Astrocyte (in vitro differentiated cells and primary cell): ENCODE measurements at regions not wholly inside any gene's neighbourhood (a gene's known extent, or its start where the extent isn't known, plus 50 kb on each side); places are given as distances from the start of the nearest gene placed in this dataset.

ENCODE experiments used
- DNase-seq: peaks from one replicate; pipeline ENCODE4 v3.0.0-alpha.2; 2010; ENCODE audit warnings: low read depth
- FAIRE-seq: peaks from 2 replicates; lab custom pipeline; 2011; peaks lifted over from hg19 to GRCh38; lab: Jason Lieb, UNC
- H2AFZ ChIP-seq: 2 replicates; pipeline ENCODE4 v1.6.0; 2012; ENCODE audit warnings: low read depth, low read length, inconsistent platforms
- H3K27ac ChIP-seq: 2 replicates; pipeline ENCODE4 v1.5.1; 2011; ENCODE audit warnings: low read depth, low read length, inconsistent platforms
- H3K27me3 ChIP-seq: 2 replicates; pipeline ENCODE4 v1.6.0; 2011; ENCODE audit warnings: low read length, inconsistent platforms; ENCODE audit not compliant: insufficient read depth
- H3K36me3 ChIP-seq: 2 replicates; pipeline ENCODE4 v1.5.1; 2011; ENCODE audit warnings: low read length, inconsistent platforms; ENCODE audit not compliant: insufficient read depth
- H3K4me1 ChIP-seq: 2 replicates; pipeline ENCODE4 v1.5.1; 2011; ENCODE audit warnings: low read length, inconsistent platforms; ENCODE audit not compliant: insufficient read depth
- H3K4me2 ChIP-seq: 2 replicates; pipeline ENCODE4 v1.6.0; 2012; ENCODE audit warnings: low read length, inconsistent platforms
- H3K4me3 ChIP-seq: 2 replicates; pipeline ENCODE4 v1.5.1; 2011; ENCODE audit warnings: low read depth, mild to moderate bottlenecking, low read length, inconsistent platforms; ENCODE audit not compliant: insufficient read depth
- H3K79me2 ChIP-seq: 2 replicates; pipeline ENCODE4 v1.6.0; 2012; ENCODE audit warnings: mild to moderate bottlenecking, low read length, inconsistent platforms; ENCODE audit not compliant: insufficient read depth
- H3K9ac ChIP-seq: 2 replicates; pipeline ENCODE4 v1.6.0; 2012; ENCODE audit warnings: mild to moderate bottlenecking, low read length, inconsistent platforms
- H3K9me3 ChIP-seq: 2 replicates; pipeline ENCODE4 v1.5.1; 2012; ENCODE audit warnings: low read depth, mild to moderate bottlenecking, low read length, inconsistent platforms; ENCODE audit not compliant: insufficient read depth
- H4K20me1 ChIP-seq: 2 replicates; pipeline ENCODE4 v1.6.0; 2012; ENCODE audit warnings: low read length, inconsistent platforms; ENCODE audit not compliant: insufficient read depth
- H3K27ac Mint-ChIP-seq: one replicate; pipeline ENCODE4 v1.8.0; 2021; ENCODE audit warnings: mild to moderate bottlenecking, mixed read lengths; ENCODE audit not compliant: unreplicated experiment
- H3K27me3 Mint-ChIP-seq: one replicate; pipeline ENCODE4 v1.8.0; 2021; ENCODE audit warnings: low read depth, mixed read lengths; ENCODE audit not compliant: unreplicated experiment
- H3K36me3 Mint-ChIP-seq: one replicate; pipeline ENCODE4 v1.8.0; 2021; ENCODE audit warnings: low read depth, mixed read lengths; ENCODE audit not compliant: unreplicated experiment
- H3K4me1 Mint-ChIP-seq: one replicate; pipeline ENCODE4 v1.8.0; 2021; ENCODE audit warnings: low read depth, mixed read lengths; ENCODE audit not compliant: unreplicated experiment
- H3K4me3 Mint-ChIP-seq: one replicate; pipeline ENCODE4 v1.8.0; 2021; ENCODE audit warnings: mild to moderate bottlenecking, moderate library complexity, mixed read lengths; ENCODE audit not compliant: unreplicated experiment
- H3K9me3 Mint-ChIP-seq: one replicate; pipeline ENCODE4 v1.8.0; 2021; ENCODE audit warnings: mild to moderate bottlenecking, mixed read lengths; ENCODE audit not compliant: unreplicated experiment
- EZH2 ChIP-seq: IDR thresholded peaks from 2 replicates; pipeline ENCODE4 v1.6.1; 2012; ENCODE audit warnings: mild to moderate bottlenecking, low read length, inconsistent platforms; ENCODE audit not compliant: insufficient read depth
- TF ChIP-seq, protein P1 (sequence below): IDR thresholded peaks from 2 replicates; pipeline ENCODE4 v1.5.1; 2011; ENCODE audit warnings: low read depth, mild to moderate bottlenecking, inconsistent platforms, low read length, moderate library complexity; ENCODE audit not compliant: insufficient read depth

- no peaks in the 10 kb centered on the region for H3K27me3 ChIP-seq
- H3K36me3 Mint-ChIP-seq: no peaks in the 10 kb centered on the region
- H3K4me3 Mint-ChIP-seq: no peak overlapping the region
- H4K20me1 ChIP-seq: no peaks in the 10 kb centered on the region
- DNase-seq: peak; percentile 78
- peak overlapping the region; percentile 24 for H3K27ac ChIP-seq
- no peaks in the 10 kb centered on the region for H3K36me3 ChIP-seq
- H3K9me3 ChIP-seq: no peaks in the 10 kb centered on the region
- peaks cover 8% of the 10 kb centered on the region for H3K4me1 ChIP-seq
- H3K9ac ChIP-seq: no peak overlapping the region
- H2AFZ ChIP-seq: no peak overlapping the region
- H3K27me3 Mint-ChIP-seq: peaks cover 9% of the 10 kb centered on the region
- no peak overlapping the region for H3K4me3 ChIP-seq
- no peaks in the 10 kb centered on the region for H3K4me1 Mint-ChIP-seq
- H3K27ac Mint-ChIP-seq: no peak overlapping the region
- no peak for FAIRE-seq
- H3K9me3 Mint-ChIP-seq: peaks cover 7% of the 10 kb centered on the region
- no peaks in the 10 kb centered on the region for H3K79me2 ChIP-seq
- peak overlapping the region; percentile 28 for H3K4me2 ChIP-seq
- TF ChIP-seq, protein P1, sequence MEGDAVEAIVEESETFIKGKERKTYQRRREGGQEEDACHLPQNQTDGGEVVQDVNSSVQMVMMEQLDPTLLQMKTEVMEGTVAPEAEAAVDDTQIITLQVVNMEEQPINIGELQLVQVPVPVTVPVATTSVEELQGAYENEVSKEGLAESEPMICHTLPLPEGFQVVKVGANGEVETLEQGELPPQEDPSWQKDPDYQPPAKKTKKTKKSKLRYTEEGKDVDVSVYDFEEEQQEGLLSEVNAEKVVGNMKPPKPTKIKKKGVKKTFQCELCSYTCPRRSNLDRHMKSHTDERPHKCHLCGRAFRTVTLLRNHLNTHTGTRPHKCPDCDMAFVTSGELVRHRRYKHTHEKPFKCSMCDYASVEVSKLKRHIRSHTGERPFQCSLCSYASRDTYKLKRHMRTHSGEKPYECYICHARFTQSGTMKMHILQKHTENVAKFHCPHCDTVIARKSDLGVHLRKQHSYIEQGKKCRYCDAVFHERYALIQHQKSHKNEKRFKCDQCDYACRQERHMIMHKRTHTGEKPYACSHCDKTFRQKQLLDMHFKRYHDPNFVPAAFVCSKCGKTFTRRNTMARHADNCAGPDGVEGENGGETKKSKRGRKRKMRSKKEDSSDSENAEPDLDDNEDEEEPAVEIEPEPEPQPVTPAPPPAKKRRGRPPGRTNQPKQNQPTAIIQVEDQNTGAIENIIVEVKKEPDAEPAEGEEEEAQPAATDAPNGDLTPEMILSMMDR: no peak
- no peak for TF ChIP-seq EZH2
Observed at GRCh38 chr16:77564791-77565390, 130.1 kb upstream of the ADAMTS18 start.

- Mint-ChIP-seq H3K27ac (no peak overlapping the region), H3K27me3 (peaks cover 11% of the 10 kb centered on the region), H3K4me3 (no peak overlapping the region), H3K9me3 (peaks cover 7% of the 10 kb centered on the region), H3K4me1 (no peaks in the 10 kb centered on the region), H3K36me3 (no peaks in the 10 kb centered on the region)
- Histone ChIP-seq H3K36me3 (no peaks in the 10 kb centered on the region), H3K4me3 (no peak overlapping the region), H3K27ac (no peak overlapping the region), H2AFZ (no peak overlapping the region), H3K9ac (no peak overlapping the region), H3K79me2 (no peaks in the 10 kb centered on the region), H3K4me1 (peaks cover 7% of the 10 kb centered on the region), H3K4me2 (no peak overlapping the region), H3K9me3 (no peaks in the 10 kb centered on the region), H4K20me1 (no peaks in the 10 kb centered on the region), H3K27me3 (no peaks in the 10 kb centered on the region)
- TF ChIP-seq EZH2: no peak
- TF ChIP-seq, protein P1: no peak
- DNase-seq: no peak
- no peak for FAIRE-seq
Observed at GRCh38 chr16:77569406-77569805, 134.6 kb upstream of the ADAMTS18 start.

- Histone ChIP-seq H3K4me3 (no peak overlapping the region), H4K20me1 (no peaks in the 10 kb centered on the region), H3K36me3 (no peaks in the 10 kb centered on the region), H2AFZ (no peak overlapping the region), H3K9me3 (no peaks in the 10 kb centered on the region), H3K27me3 (no peaks in the 10 kb centered on the region), H3K27ac (no peak overlapping the region), H3K9ac (no peak overlapping the region), H3K4me1 (no peaks in the 10 kb centered on the region), H3K79me2 (no peaks in the 10 kb centered on the region), H3K4me2 (no peak overlapping the region)
- H3K27ac Mint-ChIP-seq: no peak overlapping the region
- H3K27me3 Mint-ChIP-seq: peaks cover 11% of the 10 kb centered on the region
- peaks cover 2% of the 10 kb centered on the region for H3K9me3 Mint-ChIP-seq
- DNase-seq: no peak
- no peak for TF ChIP-seq EZH2
- TF ChIP-seq, protein P1: no peak
- no peak for FAIRE-seq
- H3K36me3 Mint-ChIP-seq: no peaks in the 10 kb centered on the region
- H3K4me3 Mint-ChIP-seq: no peak overlapping the region
- H3K4me1 Mint-ChIP-seq: no peaks in the 10 kb centered on the region
Observed at GRCh38 chr16:77570574-77570973, 135.7 kb upstream of the ADAMTS18 start.
